GM12878 (cell line): ENCODE measurements at regions not wholly inside any gene's neighbourhood (a gene's known extent, or its start where the extent isn't known, plus 50 kb on each side); places are given as distances from the start of the nearest gene placed in this dataset.

ENCODE experiments used
- KLF5 ChIP-seq: fragments of 450-650 bp; IDR thresholded peaks from 2 replicates; pipeline ENCODE4 v1.6.1; 2014; ENCODE audit warnings: mild to moderate bottlenecking; ENCODE audit not compliant: partially characterized antibody
- MTA2 ChIP-seq: fragments of 450-650 bp; IDR thresholded peaks from 2 replicates; pipeline ENCODE4 v1.6.1; 2016; ENCODE audit warnings: low read depth, mild to moderate bottlenecking, moderate library complexity
- NFIC ChIP-seq: IDR thresholded peaks from 2 replicates; pipeline ENCODE4 v1.6.1; 2012; ENCODE audit warnings: low read depth, mild to moderate bottlenecking, inconsistent platforms, low read length, moderate library complexity
- NR2C2 ChIP-seq: IDR thresholded peaks from 2 replicates; pipeline ENCODE4 v1.6.1; 2011; ENCODE audit warnings: borderline replicate concordance, low read depth; ENCODE audit not compliant: control insufficient read depth, insufficient read length
- PAX8 ChIP-seq: fragments of 450-650 bp; IDR thresholded peaks from 2 replicates; pipeline ENCODE4 v1.6.1; 2017; ENCODE audit warnings: mild to moderate bottlenecking, moderate library complexity
- RELA ChIP-seq: fragments of 450-650 bp; IDR thresholded peaks from 2 replicates; pipeline ENCODE4 v1.8.0; 2014; ENCODE audit warnings: borderline replicate concordance; ENCODE audit not compliant: partially characterized antibody
- SIN3A ChIP-seq: IDR thresholded peaks from 2 replicates; pipeline ENCODE4 v1.6.1; 2012; ENCODE audit warnings: low read depth, low read length, improper control_type of control experiment
- YBX1 ChIP-seq: fragments of 450-650 bp; IDR thresholded peaks from 2 replicates; pipeline ENCODE4 v1.6.1; 2016; ENCODE audit warnings: antibody characterized with exemption
- ZNF592 ChIP-seq: fragments of 450-650 bp; IDR thresholded peaks from 2 replicates; pipeline ENCODE4 v1.6.1; 2017; ENCODE audit warnings: mild to moderate bottlenecking, moderate library complexity
- TF ChIP-seq, protein P1 (sequence below): fragments of 450-650 bp; formaldehyde crosslinking; IDR thresholded peaks from 2 replicates; pipeline ENCODE4 v1.4.0; 2022; ENCODE audit warnings: mild to moderate bottlenecking, moderate library complexity

DNA sequence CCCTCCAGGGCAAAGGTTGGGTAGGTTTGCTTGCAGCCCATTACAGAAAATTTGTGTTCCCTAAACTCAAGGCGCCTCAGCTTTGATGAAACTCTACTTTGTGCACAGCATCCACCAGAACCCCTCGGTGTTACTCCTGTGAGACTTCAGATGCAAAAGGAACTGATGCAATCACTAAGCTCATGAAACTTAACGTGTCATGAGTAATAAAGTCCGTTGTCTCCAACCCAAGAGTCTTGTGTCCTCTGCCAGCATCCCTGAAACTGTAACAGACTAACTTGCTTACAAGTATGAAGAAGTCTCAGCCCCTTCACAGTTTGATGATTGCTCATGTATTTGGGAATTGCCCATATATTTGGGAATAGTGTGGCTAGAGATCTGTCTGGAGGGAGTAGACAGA is 74.8 kb upstream of the MARCHF10 start (continued):
- TF ChIP-seq PAX8, result no peak
- no peak for TF ChIP-seq KLF5
- no peak for TF ChIP-seq YBX1
- TF ChIP-seq NFIC, result no peak
- no peak for TF ChIP-seq ZNF592
- no peak for TF ChIP-seq NR2C2
- TF ChIP-seq MTA2, result no peak
- no peak for TF ChIP-seq SIN3A
- TF ChIP-seq RELA, result no peak
- TF ChIP-seq, protein P1, sequence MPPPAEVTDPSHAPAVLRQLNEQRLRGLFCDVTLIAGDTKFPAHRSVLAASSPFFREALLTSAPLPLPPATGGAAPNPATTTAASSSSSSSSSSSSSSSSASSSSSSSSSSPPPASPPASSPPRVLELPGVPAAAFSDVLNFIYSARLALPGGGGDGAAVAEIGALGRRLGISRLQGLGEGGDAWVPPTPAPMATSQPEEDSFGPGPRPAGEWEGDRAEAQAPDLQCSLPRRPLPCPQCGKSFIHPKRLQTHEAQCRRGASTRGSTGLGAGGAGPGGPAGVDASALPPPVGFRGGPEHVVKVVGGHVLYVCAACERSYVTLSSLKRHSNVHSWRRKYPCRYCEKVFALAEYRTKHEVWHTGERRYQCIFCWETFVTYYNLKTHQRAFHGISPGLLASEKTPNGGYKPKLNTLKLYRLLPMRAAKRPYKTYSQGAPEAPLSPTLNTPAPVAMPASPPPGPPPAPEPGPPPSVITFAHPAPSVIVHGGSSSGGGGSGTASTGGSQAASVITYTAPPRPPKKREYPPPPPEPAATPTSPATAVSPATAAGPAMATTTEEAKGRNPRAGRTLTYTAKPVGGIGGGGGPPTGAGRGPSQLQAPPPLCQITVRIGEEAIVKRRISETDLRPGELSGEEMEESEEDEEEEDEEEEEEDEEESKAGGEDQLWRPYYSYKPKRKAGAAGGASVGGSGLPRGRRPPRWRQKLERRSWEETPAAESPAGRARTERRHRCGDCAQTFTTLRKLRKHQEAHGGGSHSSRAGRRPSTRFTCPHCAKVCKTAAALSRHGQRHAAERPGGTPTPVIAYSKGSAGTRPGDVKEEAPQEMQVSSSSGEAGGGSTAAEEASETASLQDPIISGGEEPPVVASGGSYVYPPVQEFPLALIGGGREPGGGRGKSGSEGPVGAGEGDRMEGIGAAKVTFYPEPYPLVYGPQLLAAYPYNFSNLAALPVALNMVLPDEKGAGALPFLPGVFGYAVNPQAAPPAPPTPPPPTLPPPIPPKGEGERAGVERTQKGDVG (CRISPR knock-in tag), result no peak
